ENCODE measurements at regions not wholly inside any gene's neighbourhood (a gene's known extent, or its start where the extent isn't known, plus 50 kb on each side); places are given as distances from the start of the nearest gene placed in this dataset.

GRCh38 chr2:59604123-59604522 lies 949.3 kb downstream of the BCL11A start:
- DNase-seq: no peak

DNA sequence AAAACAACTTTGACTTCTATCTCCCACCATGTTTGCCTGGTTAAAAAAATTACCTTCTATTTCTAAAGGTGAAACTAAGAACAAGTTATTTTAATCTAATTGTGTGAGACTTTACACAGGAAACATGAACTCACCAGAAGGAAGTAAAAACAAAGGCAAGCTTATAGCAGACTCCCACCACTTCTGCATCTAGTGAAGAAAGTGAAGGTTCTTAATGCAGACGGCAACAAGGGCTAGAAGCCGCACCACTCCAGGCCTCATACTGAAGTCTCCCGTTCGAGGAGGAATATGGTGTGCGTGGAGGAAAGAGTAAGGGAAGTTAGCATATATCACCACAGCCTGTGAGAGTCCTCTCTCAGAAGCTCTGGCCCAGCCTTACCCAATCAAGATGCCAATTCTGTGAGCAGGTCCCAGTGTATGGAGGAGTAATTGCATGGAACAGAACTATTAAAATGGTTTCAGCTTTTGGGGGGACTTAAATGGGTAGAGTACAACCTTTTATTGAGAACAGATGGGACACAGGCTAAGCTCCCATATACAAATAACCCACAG lies 958.7 kb downstream of the BCL11A start:
- no peak for DNase-seq

GRCh38 chr2:59590798-59591197 lies 962.7 kb downstream of the BCL11A start:
- DNase-seq: no peak

DNA sequence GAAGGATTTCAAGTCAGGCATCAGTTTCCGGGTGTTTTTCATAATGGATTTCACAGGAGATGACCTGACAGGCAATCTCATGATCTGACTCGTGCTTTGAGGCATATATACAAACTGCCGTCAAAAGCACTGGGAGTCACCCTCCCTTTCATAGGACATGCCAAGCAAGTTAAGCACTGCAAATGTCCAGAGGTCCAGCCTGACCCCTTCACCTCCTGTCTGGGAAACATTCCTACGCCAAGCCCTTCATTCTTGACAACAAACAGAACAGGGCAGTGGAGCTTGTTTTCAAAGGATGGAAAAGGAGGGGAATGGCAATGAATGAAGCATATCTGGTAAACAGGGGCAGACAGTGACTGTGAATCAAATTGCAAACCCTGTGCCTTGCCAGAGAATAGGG lies 963.6 kb downstream of the BCL11A start:
- no peak for DNase-seq

DNA sequence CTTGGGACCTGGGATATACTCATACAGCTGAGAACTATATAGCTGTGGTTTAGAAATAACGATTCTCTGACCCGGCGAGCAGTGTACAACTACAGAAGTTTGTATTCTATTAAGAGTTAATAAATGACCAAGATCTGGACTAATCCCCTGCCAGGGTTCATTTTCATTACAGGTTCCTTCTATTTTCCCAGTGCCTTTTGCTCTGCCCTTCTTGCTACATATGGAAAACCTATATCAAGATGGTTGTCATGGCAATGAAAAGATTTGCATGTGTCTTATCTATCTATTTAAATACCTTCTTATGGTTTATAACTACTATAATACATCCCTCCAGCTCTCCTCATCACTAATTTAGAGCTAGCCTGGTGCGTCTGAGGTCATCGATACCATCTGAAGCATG lies 965.2 kb downstream of the BCL11A start:
- DNase-seq: no peak

GRCh38 chr2:59586176-59586575 lies 967.3 kb downstream of the BCL11A start:
- no peak for DNase-seq

DNA sequence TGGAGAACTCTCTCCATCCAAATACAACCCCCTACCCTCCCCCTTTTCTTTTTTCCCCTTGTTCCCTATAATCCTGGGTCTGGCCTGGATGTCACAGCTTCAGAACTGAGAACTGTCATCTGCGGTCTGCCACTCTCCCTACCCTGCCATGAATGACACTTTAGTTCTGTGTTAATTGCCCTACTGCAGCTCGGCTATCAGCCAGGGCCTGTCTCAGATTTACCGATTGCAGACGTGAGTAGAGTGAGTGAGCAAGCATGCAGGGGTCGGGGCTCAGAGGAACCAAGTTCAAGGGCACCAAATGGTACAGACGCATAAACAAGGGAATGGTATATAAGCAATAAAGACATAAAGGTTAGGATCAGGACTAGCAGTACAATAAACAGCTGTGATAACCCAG lies 967.8 kb downstream of the BCL11A start:
- DNase-seq: no peak

DNA sequence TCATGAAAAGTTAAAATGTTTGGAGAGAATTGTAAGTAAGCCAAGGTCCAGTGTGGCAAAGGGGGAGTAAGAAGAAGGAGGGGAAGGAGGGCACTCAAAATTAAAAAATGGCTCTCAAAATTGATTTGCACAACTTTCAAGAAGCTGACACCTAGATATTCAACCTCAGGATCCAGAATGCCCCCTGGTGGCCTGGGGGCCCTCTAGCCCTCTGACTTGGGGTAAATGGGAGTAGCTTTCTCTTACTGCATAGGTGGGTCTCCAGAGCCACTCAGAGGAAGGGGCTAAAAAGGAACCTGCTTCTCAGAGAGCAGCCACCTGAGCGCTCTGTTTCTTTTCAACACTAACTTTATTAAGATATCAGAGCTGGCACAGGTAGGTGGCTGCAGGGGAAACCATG lies 968.5 kb downstream of the BCL11A start:
- DNase-seq: peak in 1 of 2 donors; percentile 21

DNA sequence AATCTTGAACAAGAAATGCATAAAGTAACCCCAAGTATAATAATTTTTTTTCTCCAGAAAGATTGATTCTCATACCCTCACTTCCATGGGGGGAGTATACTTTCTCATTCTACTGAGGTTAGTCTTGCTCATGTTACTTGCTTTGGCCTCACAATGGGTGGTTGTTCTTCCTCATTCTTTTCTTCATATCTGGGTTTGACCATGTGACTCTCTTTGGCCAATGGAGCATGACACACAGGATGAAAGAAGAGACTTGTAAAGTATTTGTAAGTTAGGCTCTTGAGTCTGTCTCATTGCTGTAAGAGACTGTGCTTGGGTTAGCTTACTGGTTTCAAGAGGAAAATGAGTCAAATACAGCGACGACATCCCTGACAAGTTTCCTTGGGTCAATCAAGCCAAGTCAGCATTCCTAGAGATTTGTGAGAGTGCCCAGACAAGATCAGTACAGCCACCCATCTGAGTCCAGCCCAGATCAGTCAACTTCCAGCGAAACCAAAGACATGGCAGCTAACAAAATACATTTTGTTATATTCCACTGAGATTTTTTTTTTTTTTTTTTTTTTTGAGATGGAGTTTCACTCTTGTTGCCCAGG lies 970.2 kb downstream of the BCL11A start:
- DNase-seq: no peak

- no peak for DNase-seq
Observed at GRCh38 chr2:59578349-59578748, 975.1 kb downstream of the BCL11A start.

DNA sequence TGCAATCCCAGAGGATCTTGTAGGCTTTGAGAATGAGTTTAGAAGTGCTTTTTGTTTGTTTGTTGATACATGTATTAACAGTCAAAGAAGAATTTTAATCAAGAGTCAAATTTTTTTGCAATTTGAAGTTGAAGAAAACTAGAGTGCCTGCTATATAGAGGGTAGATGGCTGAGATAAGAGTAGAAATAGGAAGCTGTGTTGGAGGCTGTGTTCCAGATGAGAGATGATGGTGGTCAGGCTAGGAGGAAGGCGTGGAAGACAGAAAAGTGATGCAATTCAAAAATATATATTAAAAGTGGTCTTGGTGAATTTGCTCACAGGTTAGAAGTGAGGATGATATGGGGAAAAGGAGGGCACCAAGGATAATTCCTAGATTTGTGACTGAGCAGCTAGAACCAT lies 978.3 kb downstream of the BCL11A start:
- DNase-seq: no peak

DNA sequence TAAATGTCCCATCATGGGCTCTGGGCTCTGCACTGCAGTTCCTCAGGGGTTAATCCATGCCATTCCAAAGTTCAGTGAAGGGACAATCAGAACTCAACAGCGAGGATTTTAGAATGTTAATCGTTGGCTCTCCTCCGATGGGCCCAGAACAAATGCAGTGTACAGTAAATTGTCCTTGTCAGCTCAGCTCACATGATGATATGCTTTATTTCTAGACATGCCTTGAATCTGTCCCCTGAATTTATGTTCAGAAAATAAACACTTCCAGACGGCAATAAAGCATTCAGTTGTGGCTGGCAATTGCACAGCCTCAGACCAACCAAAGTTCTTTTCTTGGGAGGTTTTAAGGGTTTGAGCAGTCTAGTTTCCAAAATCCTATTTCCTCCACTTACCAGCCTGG lies 981.2 kb downstream of the BCL11A start:
- no peak for DNase-seq

GRCh38 chr2:59570818-59571217 lies 982.6 kb downstream of the BCL11A start:
- DNase-seq: no peak

- no peak for DNase-seq
Observed at GRCh38 chr2:59569124-59569523, 984.3 kb downstream of the BCL11A start.

DNA sequence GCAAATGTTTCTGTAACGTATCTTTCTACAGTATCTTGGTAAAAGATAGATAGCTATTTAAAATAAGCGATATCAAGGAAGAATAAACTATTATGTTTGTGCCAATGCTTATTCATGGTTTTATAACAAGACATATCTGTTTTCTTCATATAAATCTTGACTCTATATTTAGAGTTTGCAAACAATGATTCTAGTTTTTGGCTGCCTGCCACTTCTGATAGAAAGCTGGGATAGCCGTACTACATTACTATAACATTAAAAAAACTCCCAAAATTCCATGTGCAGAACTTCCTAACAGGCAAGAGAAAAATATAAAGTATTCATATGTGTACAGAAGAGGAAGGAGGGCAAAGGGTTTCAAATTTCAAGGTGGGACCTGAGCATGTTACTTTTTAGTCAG lies 985.0 kb downstream of the BCL11A start:
- DNase-seq: no peak

GRCh38 chr2:59567151-59567550 lies 986.3 kb downstream of the BCL11A start:
- DNase-seq: no peak

DNA sequence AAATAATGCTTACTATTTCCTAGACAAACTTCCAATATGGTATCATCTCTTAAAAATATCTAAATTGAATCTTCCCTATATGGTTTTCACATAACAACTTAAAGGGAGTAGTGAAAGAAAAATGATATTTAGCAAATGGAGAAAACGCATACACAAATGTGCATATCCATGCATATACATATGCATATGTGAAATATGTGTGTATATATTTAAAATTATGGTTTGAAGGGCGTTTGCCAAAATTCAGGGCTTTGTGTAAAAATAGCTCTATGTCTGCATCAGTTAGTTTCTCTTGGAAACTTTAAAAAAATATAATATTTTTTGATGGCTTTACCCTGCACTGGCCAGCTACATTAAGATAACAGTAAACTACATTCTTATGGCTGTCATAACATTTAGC lies 986.7 kb downstream of the BCL11A start:
- no peak for DNase-seq

DNA sequence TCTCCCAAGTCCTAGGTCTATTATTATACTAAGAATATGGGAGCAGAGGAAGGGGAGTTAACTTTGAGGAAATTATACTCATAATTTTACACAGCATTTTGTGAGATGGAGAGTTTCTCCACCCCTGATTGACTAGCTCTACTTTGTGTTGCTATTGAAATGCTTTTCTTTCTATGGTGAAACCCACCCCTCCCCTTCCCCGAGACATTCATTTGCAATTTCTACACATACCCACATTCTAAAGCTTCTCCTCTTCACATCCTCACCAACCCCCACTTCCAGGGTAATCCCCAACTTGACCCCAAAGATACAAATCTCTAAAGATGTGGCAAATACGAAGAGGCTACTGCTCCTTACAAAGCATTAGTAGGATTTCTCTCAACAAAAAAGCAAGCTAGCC lies 992.2 kb downstream of the BCL11A start:
- no peak for DNase-seq

DNA sequence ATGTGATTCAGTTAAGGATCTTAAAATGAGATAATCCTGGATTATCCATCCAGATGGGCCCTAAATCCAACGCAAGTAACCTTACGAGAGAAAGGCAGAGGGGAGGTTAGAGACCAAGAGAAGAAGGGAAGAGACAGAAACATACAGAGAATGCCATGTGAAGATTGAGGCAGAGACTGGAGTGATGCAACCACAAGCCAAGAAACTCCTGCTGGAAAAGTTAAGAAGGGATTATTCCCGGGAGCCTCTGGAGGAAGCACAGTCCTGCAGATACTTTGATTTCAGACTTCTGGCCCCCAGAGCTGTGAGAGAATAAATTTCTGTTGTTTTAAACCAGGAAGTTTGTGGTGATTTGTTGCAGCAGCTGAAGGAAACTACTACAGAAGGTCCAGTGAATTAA lies 992.7 kb downstream of the BCL11A start:
- no peak for DNase-seq

DNA sequence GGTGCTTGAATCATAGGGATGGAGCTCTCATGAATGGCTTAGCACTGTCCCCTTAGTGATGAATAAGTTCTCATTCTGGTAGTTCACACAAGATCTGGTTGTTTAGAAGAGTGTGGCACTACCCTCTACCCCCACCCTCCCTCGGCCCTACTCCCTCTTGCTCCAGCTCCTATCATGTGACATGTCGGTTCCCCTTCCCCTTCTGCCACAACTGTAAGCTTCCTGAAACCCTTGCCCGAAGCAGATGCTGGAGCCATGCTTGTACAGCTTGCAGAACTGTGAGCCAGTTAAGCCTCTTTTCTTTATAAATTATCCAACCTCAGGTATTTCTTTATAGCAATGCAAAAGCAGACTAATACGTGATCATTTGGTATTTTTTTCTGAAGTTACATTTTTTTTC lies 1012.6 kb downstream of the BCL11A start:
- DNase-seq: no peak

DNA sequence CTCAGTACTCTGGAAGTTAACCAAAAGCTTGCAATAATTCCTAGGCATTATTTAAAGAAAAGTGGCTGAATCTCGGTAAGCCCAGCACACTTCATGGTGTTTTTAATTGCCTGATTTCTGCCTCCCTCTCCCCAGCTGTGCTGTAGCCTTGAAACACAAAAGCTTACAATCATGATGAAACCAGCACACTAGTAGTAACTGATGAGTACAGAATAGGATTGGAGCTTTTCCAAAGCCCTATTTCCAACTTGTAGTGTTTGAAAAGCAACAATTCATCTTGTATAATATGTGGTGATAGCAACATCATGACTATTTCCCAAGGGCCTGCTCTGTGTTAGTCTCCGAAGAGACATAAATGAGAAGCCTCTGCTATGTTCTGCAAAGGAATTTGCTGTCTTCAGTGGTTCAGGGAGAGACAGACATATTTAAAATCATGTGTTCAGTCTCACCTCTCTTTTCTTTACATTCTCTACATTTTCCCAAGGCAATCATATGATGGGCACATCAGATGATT lies 1015.0 kb downstream of the BCL11A start:
- DNase-seq: no peak

- DNase-seq: no peak
Observed at GRCh38 chr2:59532808-59533207, 1020.6 kb downstream of the BCL11A start.

GRCh38 chr2:59530258-59530657 lies 1023.2 kb downstream of the BCL11A start:
- DNase-seq: no peak

GRCh38 chr2:59529726-59530125 lies 1023.7 kb downstream of the BCL11A start:
- no peak for DNase-seq

GRCh38 chr2:59528525-59528924 lies 1024.9 kb downstream of the BCL11A start:
- no peak for DNase-seq
